Posterior vena cava (tissue), 2 donors: ENCODE measurements at regions not wholly inside any gene's neighbourhood (a gene's known extent, or its start where the extent isn't known, plus 50 kb on each side); places are given as distances from the start of the nearest gene placed in this dataset.

Experiments
- DNase-seq: peaks from one replicate; pipeline ENCODE4 v3.0.0-alpha.2; 2020; ENCODE audit warnings: low spot score
- intact Hi-C, 2 donors: fragments of 100-400 bp; cut with DNase I; formaldehyde crosslinking; loops; one replicate each; pipeline versions ENCODE4 v1.14.1 to v1.14.2; 2022 to 2023
- donor health status: DM: yes; HTN: yes; CAD: no.
- donor health status: DM: yes; HTN: yes; CAD: no.

- intact Hi-C loops = no loop called here
- DNase-seq = no peak
These were observed 115.6 kb upstream of the TLL1 start for GRCh38 chr4:165757451-165757850.

- intact Hi-C loops = no loop called here
- DNase-seq = no peak
These were observed 115.0 kb upstream of the TLL1 start for GRCh38 chr4:165758086-165758485.

GRCh38 chr4:165760182-165760581, 112.9 kb upstream of the TLL1 start:
- no peak for DNase-seq
- intact Hi-C loops = no loop called here

GRCh38 chr4:165761963-165762362, 111.1 kb upstream of the TLL1 start:
- DNase-seq = no peak
- intact Hi-C loops = no loop called here

GRCh38 chr4:165763640-165764039, 109.4 kb upstream of the TLL1 start:
- no peak for DNase-seq
- intact Hi-C loops = no loop called here

GRCh38 chr4:165765053-165765452, 108.0 kb upstream of the TLL1 start:
- no peak for DNase-seq
- intact Hi-C loops = no loop called here

GRCh38 chr4:165766018-165766417, 107.0 kb upstream of the TLL1 start:
- intact Hi-C loops = no loop called here
- no peak for DNase-seq

- intact Hi-C loops = no loop called here
These were observed 106.1 kb upstream of the TLL1 start for GRCh38 chr4:165766976-165767375.

GRCh38 chr4:165767671-165768070, 105.4 kb upstream of the TLL1 start:
- DNase-seq = no peak
- intact Hi-C loops = no loop called here

More at GRCh38 chr4:165766976-165767375, 106.1 kb upstream of the TLL1 start:
- no peak for DNase-seq

- intact Hi-C loops = no loop called here
- no peak for DNase-seq
These were observed 104.8 kb upstream of the TLL1 start for GRCh38 chr4:165768281-165768680.

- no peak for DNase-seq
- intact Hi-C loops = no loop called here
These were observed 98.7 kb upstream of the TLL1 start for GRCh38 chr4:165774326-165774725.

- intact Hi-C loops = no loop called here
- no peak for DNase-seq
These were observed 92.9 kb upstream of the TLL1 start for GRCh38 chr4:165779950-165780670.

GRCh38 chr4:165780735-165781134, 92.3 kb upstream of the TLL1 start:
- no peak for DNase-seq
- intact Hi-C loops = no loop called here

- no peak for DNase-seq
- intact Hi-C loops = no loop called here
These were observed 90.4 kb upstream of the TLL1 start for GRCh38 chr4:165782623-165783022.

- DNase-seq = no peak
- intact Hi-C loops = no loop called here
These were observed 89.4 kb upstream of the TLL1 start for GRCh38 chr4:165783626-165784025.

- DNase-seq = no peak
- intact Hi-C loops = no loop called here
These were observed 88.4 kb upstream of the TLL1 start for GRCh38 chr4:165784672-165785071.

GRCh38 chr4:165785337-165785736, 87.7 kb upstream of the TLL1 start:
- intact Hi-C loops = no loop called here
- DNase-seq = no peak

- intact Hi-C loops = no loop called here
- no peak for DNase-seq
These were observed 85.3 kb upstream of the TLL1 start for GRCh38 chr4:165787516-165788274.

GRCh38 chr4:165788686-165789463, 84.2 kb upstream of the TLL1 start:
- intact Hi-C loops = no loop called here
- no peak for DNase-seq

- intact Hi-C loops = no loop called here
- DNase-seq = no peak
These were observed 79.8 kb upstream of the TLL1 start for GRCh38 chr4:165793236-165793635.
